HepG2 (cell line): ENCODE measurements at regions not wholly inside any gene's neighbourhood (a gene's known extent, or its start where the extent isn't known, plus 50 kb on each side); places are given as distances from the start of the nearest gene placed in this dataset.

Experiments
- ATAC-seq: fragments of 200-7000 bp; cut with Tn5 transposase; 3 replicates; pipeline ENCODE4 v1.9.1; 2020; ENCODE audit warnings: mild to moderate bottlenecking, moderate library complexity
- BruUV-seq: library from RNA; stranded (reverse); fragments of 400-500 nt; replicated peaks from 2 replicates; lab custom pipeline; 2021; lab: Mats Ljungman, UMichigan
- CTCF ChIA-PET: fragments of 300-600 bp; formaldehyde crosslinking; extraction: SDS; loops from one replicate; lab custom pipeline; 2021; ENCODE audit warnings: low total read pairs, inconsistent platforms, low intra/inter-chr PET ratio; lab: Yijun Ruan, JAX
- POLR2A ChIA-PET: fragments of 350-600 bp; sonication (Branson Sonifier 250); formaldehyde crosslinking; loops from one replicate; lab custom pipeline; 2020; ENCODE audit warnings: antibody characterized with exemption, inconsistent platforms; lab: Yijun Ruan, JAX
- DNase-seq: peaks from one replicate; pipeline ENCODE4 v3.0.0-alpha.2; 2015; ENCODE audit warnings: low spot score
- FAIRE-seq: peaks from 3 replicates; lab custom pipeline; 2011; peaks lifted over from hg19 to GRCh38; lab: Jason Lieb, UNC
- H2AFZ ChIP-seq: one replicate; pipeline ENCODE4 v1.6.1; 2011; ENCODE audit warnings: low read length, inconsistent platforms
- H3K27ac ChIP-seq: fragments of 300-600 bp; 3 replicates; pipeline ENCODE4 v1.8.0; 2011; ENCODE audit warnings: mixed run types, mild to moderate bottlenecking, mixed read lengths, low read length, inconsistent platforms; ENCODE audit not compliant: insufficient read depth; ENCODE audit errors: extremely low read length
- H3K27me3 ChIP-seq, 2 experiments: fragments of 200-600 bp in 1 of 2; 2 replicates in 1 of 2; 3 replicates in 1 of 2; pipeline versions ENCODE4 v1.6.0 to v1.8.0; 2011; ENCODE audit warnings: low read length in 2 of 2, mild to moderate bottlenecking in 2 of 2, moderate library complexity in 2 of 2, inconsistent platforms in 1 of 2; ENCODE audit not compliant: insufficient read depth in 2 of 2, control insufficient read depth in 1 of 2
- H3K36me3 ChIP-seq, 2 experiments: fragments of 200-600 bp in 1 of 2; replicated peaks in 1 of 2; 2 replicates in 1 of 2; 3 replicates in 1 of 2; pipeline versions ENCODE4 v1.5.1 to v1.8.0; 2011; ENCODE audit warnings: low read length in 2 of 2, inconsistent platforms in 1 of 2; ENCODE audit not compliant: insufficient read depth in 2 of 2, control insufficient read depth in 1 of 2
- H3K4me1 ChIP-seq: 2 replicates; pipeline ENCODE4 v1.5.1; 2012; ENCODE audit warnings: low read length, inconsistent platforms; ENCODE audit not compliant: insufficient read depth
- H3K4me2 ChIP-seq: 2 replicates; pipeline ENCODE4 v1.6.0; 2011; ENCODE audit warnings: low read depth, low read length, inconsistent platforms
- H3K4me3 ChIP-seq, 3 experiments: fragments of 200-600 bp in 1 of 3; sonication (generic), shearing (Covaris generic) in 1 of 3; replicated peaks in 1 of 3; 2 replicates each; pipeline ENCODE4 v1.5.1; 2011 to 2016; ENCODE audit warnings: low read length in 3 of 3, inconsistent platforms in 2 of 3, low read depth in 2 of 3, mild to moderate bottlenecking in 2 of 3, control low read depth in 1 of 3, mixed read lengths in 1 of 3; ENCODE audit not compliant: insufficient read depth in 1 of 3
- H3K79me2 ChIP-seq: one replicate; pipeline ENCODE4 v1.6.1; 2011; ENCODE audit warnings: low read length, inconsistent platforms; ENCODE audit not compliant: insufficient read depth
- H3K9ac ChIP-seq: 2 replicates; pipeline ENCODE4 v1.6.0; 2011; ENCODE audit warnings: mild to moderate bottlenecking, low read depth, low read length, inconsistent platforms; ENCODE audit not compliant: insufficient read depth
- H3K9me3 ChIP-seq: 2 replicates; pipeline ENCODE4 v1.5.1; 2012; ENCODE audit warnings: mild to moderate bottlenecking, low read length
- H4K20me1 ChIP-seq: 2 replicates; pipeline ENCODE4 v1.6.0; 2011; ENCODE audit warnings: inconsistent platforms, mild to moderate bottlenecking, low read length, moderate library complexity; ENCODE audit not compliant: insufficient read depth
- ATF1 ChIP-seq: IDR thresholded peaks from 2 replicates; pipeline ENCODE4 v1.6.1; 2016; ENCODE audit warnings: mild to moderate bottlenecking, control low read depth
- CENPT ChIP-seq: sonication (generic); formaldehyde crosslinking; IDR thresholded peaks from 2 replicates; pipeline ENCODE4 v1.8.0; 2022; ENCODE audit warnings: low read depth, mild to moderate bottlenecking, moderate library complexity, missing genetic modification reagents
- SNAPC2 ChIP-seq: sonication (generic); formaldehyde crosslinking; IDR thresholded peaks from 2 replicates; pipeline ENCODE4 v1.8.1; 2022; ENCODE audit warnings: mild to moderate bottlenecking, missing genetic modification reagents
- SP4 ChIP-seq: sonication (generic); formaldehyde crosslinking; IDR thresholded peaks from 2 replicates; pipeline ENCODE4 v1.8.1; 2023; ENCODE audit warnings: mild to moderate bottlenecking, missing genetic modification reagents
- TBX2 ChIP-seq: sonication (generic); formaldehyde crosslinking; IDR thresholded peaks from 2 replicates; pipeline ENCODE4 v1.5.0; 2020; ENCODE audit warnings: missing genetic modification reagents, mild to moderate bottlenecking, borderline replicate concordance
- TOPORS ChIP-seq: sonication (generic); formaldehyde crosslinking; IDR thresholded peaks from 2 replicates; pipeline ENCODE4 v1.8.0; 2023; ENCODE audit warnings: mild to moderate bottlenecking, missing genetic modification reagents
- ZNF350 ChIP-seq: sonication (generic); formaldehyde crosslinking; IDR thresholded peaks from 2 replicates; pipeline ENCODE4 v1.4.0; 2020; ENCODE audit warnings: mild to moderate bottlenecking, low read depth, missing genetic modification reagents, borderline replicate concordance
- ZNF558 ChIP-seq: sonication (generic); formaldehyde crosslinking; IDR thresholded peaks from 2 replicates; pipeline ENCODE4 v1.9.0; 2022; ENCODE audit warnings: mild to moderate bottlenecking, missing genetic modification reagents, borderline replicate concordance
- WGBS: methylation state at CpG from one replicate; pipeline ENCODE4 v1.1.6; 2017; ENCODE audit warnings: low lambda C conversion rate; 5-methylcytosine and 5-hydroxymethylcytosine counted together
- in situ Hi-C: cut with HindIII; loops from 2 replicates; pipeline ENCODE4 v1.10.0; 2017; ENCODE audit warnings: low pct_unique_long_range_greater_than_20kb; ENCODE audit not compliant: extremely low pct_ligation_motif_present
- intact Hi-C: fragments of 100-400 bp; cut with micrococcal nuclease; formaldehyde crosslinking; loops from one replicate; pipeline ENCODE4 v1.10.0; 2022; ENCODE audit not compliant: unreplicated experiment
- TF ChIP-seq, protein P1 (sequence below): IDR thresholded peaks from 2 replicates; pipeline ENCODE4 v1.6.1; 2016; ENCODE audit warnings: missing genetic modification reagents, missing compliant biosample characterization
- TF ChIP-seq, protein P2 (sequence below): sonication (generic); formaldehyde crosslinking; IDR thresholded peaks from 2 replicates; pipeline ENCODE4 v1.8.0; 2022; ENCODE audit warnings: missing genetic modification reagents, low read depth, mild to moderate bottlenecking, borderline replicate concordance
- TF ChIP-seq, protein P3 (sequence below): sonication (generic); formaldehyde crosslinking; IDR thresholded peaks from 2 replicates; pipeline ENCODE4 v1.5.0; 2020; ENCODE audit warnings: mild to moderate bottlenecking, missing genetic modification reagents
- TF ChIP-seq, protein P4 (sequence below): sonication (generic); formaldehyde crosslinking; IDR thresholded peaks from 2 replicates; pipeline ENCODE4 v1.8.0; 2022; ENCODE audit warnings: low read depth, missing genetic modification reagents
- TF ChIP-seq, protein P5 (sequence below): IDR thresholded peaks from 2 replicates; pipeline ENCODE4 v1.6.1; 2018; ENCODE audit warnings: missing genetic modification reagents

DNA sequence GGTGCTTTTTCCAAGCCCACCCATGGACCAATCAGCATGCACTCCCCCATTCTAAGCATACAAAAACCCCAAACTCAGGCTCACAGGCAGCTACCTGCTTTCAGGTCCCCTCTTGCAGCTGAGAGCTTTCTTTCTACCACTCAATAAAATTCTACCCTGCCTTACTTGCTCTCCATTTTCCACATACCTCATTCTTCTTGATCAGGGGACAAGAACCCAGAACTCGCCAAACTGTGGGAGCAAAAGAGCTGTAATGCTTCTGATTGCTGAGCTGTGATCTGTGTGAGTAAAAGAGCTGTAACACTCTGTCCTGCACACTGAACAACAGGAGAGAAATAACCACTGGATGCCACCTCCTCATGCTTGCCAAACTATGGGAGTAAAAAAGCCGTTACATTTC lies 972.1 kb downstream of the SLITRK5 start:
- no peaks in the 10 kb centered on the region for H3K79me2 ChIP-seq
- no peaks in the 10 kb centered on the region for H3K27me3 ChIP-seq
- H3K27ac ChIP-seq = no peak overlapping the region
- WGBS = 2% methylated on average over 2 of the region's 2 CpGs
- no peaks in the 10 kb centered on the region for H3K36me3 ChIP-seq
- no peaks in the 10 kb centered on the region for H4K20me1 ChIP-seq
- H3K4me3 ChIP-seq = no peak overlapping the region
- no peak overlapping the region for H3K4me2 ChIP-seq
- DNase-seq (no peak), FAIRE-seq (no peak), ATAC-seq (no peak)
- no peaks in the 10 kb centered on the region for H3K4me1 ChIP-seq
- POLR2A ChIA-PET = no interaction called here
- CTCF ChIA-PET = no interaction called here
- no TSS peak for BruUV-seq
- peaks cover 75% of the 10 kb centered on the region for H3K9me3 ChIP-seq
- no peak overlapping the region for H3K9ac ChIP-seq
- H2AFZ ChIP-seq = no peak overlapping the region
- TF ChIP-seq, protein P1, sequence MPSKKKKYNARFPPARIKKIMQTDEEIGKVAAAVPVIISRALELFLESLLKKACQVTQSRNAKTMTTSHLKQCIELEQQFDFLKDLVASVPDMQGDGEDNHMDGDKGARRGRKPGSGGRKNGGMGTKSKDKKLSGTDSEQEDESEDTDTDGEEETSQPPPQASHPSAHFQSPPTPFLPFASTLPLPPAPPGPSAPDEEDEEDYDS = no peak
- TF ChIP-seq ZNF558 (CRISPR knock-in tag) = no peak
- TF ChIP-seq, protein P2, sequence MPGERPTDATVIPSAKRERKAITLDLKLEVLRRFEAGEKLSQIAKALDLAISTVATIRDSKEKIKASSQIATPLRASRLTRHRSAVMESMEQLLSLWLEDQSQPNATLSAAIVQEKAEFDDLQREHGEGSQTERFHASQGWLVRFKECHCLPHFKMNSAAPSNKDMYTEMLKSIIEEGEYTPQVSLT (CRISPR knock-in tag) = no peak
- in situ Hi-C loops = no loop called here
- intact Hi-C loops = no loop called here

DNA sequence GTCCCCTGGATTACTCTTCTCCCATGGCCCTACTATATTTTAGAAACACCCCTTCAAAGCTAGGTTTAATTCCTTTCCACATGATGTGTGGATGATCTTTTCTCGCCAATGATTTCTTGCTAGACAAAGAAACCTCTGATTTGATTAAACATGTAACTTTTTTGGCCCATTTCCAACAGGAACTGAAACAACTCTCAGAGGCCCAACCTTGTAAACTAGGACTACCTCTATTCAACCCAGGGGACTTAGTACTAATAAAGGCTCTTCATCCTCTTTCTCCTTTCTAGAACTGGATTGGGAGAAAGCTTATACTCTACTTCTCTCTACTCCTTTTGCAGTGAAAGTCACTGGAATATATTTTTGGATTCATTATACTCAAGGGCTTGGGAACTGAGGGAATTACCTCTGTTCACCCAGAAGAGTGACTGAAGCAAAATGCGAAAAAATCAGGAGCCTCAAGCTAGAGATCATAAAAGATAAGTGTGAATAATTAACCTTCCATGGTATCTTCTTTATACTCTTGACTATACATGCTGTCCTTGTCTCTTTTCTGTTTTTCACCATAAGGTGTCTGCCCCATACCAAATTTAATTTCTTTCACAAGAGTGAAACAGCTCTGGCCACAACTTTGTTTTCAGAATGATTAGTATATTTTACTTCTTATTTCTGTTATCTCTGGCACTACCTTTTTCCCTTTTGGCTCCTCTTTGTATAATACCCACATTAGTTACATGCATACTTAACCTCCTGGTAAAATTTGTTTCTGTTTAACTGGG lies 977.6 kb downstream of the SLITRK5 start:
- FAIRE-seq = no peak
- BruUV-seq = no TSS peak
- TF ChIP-seq SP4 (no peak), TOPORS (CRISPR knock-in tag) (no peak), SNAPC2 (CRISPR knock-in tag) (no peak), ATF1 (CRISPR knock-in tag) (no peak), CENPT (CRISPR knock-in tag) (no peak), TBX2 (CRISPR knock-in tag) (no peak), ZNF350 (CRISPR knock-in tag) (no peak)
- TF ChIP-seq, protein P3, sequence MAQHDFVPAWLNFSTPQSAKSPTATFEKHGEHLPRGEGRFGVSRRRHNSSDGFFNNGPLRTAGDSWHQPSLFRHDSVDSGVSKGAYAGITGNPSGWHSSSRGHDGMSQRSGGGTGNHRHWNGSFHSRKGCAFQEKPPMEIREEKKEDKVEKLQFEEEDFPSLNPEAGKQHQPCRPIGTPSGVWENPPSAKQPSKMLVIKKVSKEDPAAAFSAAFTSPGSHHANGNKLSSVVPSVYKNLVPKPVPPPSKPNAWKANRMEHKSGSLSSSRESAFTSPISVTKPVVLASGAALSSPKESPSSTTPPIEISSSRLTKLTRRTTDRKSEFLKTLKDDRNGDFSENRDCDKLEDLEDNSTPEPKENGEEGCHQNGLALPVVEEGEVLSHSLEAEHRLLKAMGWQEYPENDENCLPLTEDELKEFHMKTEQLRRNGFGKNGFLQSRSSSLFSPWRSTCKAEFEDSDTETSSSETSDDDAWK = no peak
- TF ChIP-seq, protein P4, sequence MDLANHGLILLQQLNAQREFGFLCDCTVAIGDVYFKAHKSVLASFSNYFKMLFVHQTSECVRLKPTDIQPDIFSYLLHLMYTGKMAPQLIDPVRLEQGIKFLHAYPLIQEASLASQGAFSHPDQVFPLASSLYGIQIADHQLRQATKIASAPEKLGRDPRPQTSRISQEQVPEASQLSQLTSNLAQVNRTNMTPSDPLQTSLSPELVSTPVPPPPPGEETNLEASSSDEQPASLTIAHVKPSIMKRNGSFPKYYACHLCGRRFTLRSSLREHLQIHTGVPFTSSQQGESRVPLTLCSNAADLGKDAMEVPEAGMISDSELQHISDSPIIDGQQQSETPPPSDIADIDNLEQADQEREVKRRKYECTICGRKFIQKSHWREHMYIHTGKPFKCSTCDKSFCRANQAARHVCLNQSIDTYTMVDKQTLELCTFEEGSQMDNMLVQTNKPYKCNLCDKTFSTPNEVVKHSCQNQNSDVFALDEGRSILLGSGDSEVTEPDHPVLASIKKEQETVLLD (CRISPR knock-in tag) = no peak
- TF ChIP-seq, protein P5, sequence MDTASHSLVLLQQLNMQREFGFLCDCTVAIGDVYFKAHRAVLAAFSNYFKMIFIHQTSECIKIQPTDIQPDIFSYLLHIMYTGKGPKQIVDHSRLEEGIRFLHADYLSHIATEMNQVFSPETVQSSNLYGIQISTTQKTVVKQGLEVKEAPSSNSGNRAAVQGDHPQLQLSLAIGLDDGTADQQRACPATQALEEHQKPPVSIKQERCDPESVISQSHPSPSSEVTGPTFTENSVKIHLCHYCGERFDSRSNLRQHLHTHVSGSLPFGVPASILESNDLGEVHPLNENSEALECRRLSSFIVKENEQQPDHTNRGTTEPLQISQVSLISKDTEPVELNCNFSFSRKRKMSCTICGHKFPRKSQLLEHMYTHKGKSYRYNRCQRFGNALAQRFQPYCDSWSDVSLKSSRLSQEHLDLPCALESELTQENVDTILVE (CRISPR knock-in tag) = no peak

More for the DNA sequence above, 977.6 kb downstream of the SLITRK5 start:
- H3K4me1 ChIP-seq = no peaks in the 10 kb centered on the region
- H3K36me3 ChIP-seq = no peaks in the 10 kb centered on the region
- POLR2A ChIA-PET = no interaction called here
- peaks cover 57% of the 10 kb centered on the region for H3K9me3 ChIP-seq
- H2AFZ ChIP-seq = no peak overlapping the region
- no peaks in the 10 kb centered on the region for H4K20me1 ChIP-seq
- no peak overlapping the region for H3K4me3 ChIP-seq
- no peaks in the 10 kb centered on the region for H3K79me2 ChIP-seq
- ATAC-seq = no peak
- no peak for DNase-seq
- no peak overlapping the region for H3K9ac ChIP-seq
- WGBS = 0% methylated on average over 2 of the region's 2 CpGs
- in situ Hi-C loops = no loop called here
- H3K4me2 ChIP-seq = no peak overlapping the region
- no peak overlapping the region for H3K27ac ChIP-seq
- intact Hi-C loops = no loop called here
- CTCF ChIA-PET = no interaction called here
- no peaks in the 10 kb centered on the region for H3K27me3 ChIP-seq
